ENCODE measurements at regions not wholly inside any gene's neighbourhood (a gene's known extent, or its start where the extent isn't known, plus 50 kb on each side); places are given as distances from the start of the nearest gene placed in this dataset.

- no peak for DNase-seq
These were observed 68.9 kb downstream of the NCR2 start for GRCh38 chr6:41404182-41404845.

- DNase-seq = no peak
These were observed 70.7 kb downstream of the NCR2 start for GRCh38 chr6:41405941-41406727.

- no peak for DNase-seq
These were observed 71.5 kb downstream of the NCR2 start for GRCh38 chr6:41406728-41407489.

GRCh38 chr6:41408576-41408975 is 73.2 kb downstream of the NCR2 start:
- DNase-seq = no peak

- no peak for DNase-seq
These were observed 73.6 kb downstream of the NCR2 start for GRCh38 chr6:41408982-41409381.

GRCh38 chr6:41409489-41409888 is 74.1 kb downstream of the NCR2 start:
- DNase-seq = no peak

GRCh38 chr6:41411961-41412360 is 76.6 kb downstream of the NCR2 start:
- DNase-seq = no peak

GRCh38 chr6:41413250-41413649 is 77.8 kb downstream of the NCR2 start:
- peak; percentile 40 for DNase-seq

- no peak for DNase-seq
These were observed 81.1 kb downstream of the NCR2 start for GRCh38 chr6:41416501-41416837.

GRCh38 chr6:41418741-41419140 is 83.3 kb downstream of the NCR2 start:
- no peak for DNase-seq

- no peak for DNase-seq
These were observed 84.0 kb downstream of the NCR2 start for GRCh38 chr6:41419385-41419784.

- no peak for DNase-seq
These were observed 84.8 kb downstream of the NCR2 start for GRCh38 chr6:41420186-41420585.

GRCh38 chr6:41422161-41422560 is 86.8 kb downstream of the NCR2 start:
- DNase-seq = peak; percentile 76

GRCh38 chr6:41423002-41423401 is 87.6 kb downstream of the NCR2 start:
- no peak for DNase-seq

GRCh38 chr6:41424370-41425058 is 89.1 kb downstream of the NCR2 start:
- DNase-seq = peak; percentile 73

GRCh38 chr6:41425511-41425910 is 90.1 kb downstream of the NCR2 start:
- DNase-seq = no peak

GRCh38 chr6:41426438-41426851 is 91.0 kb downstream of the NCR2 start:
- DNase-seq = no peak

- DNase-seq = no peak
These were observed 91.7 kb downstream of the NCR2 start for GRCh38 chr6:41426888-41427641.

- peak; percentile 34 for DNase-seq
These were observed 92.4 kb downstream of the NCR2 start for GRCh38 chr6:41427642-41428335.

GRCh38 chr6:41428336-41428995 is 93.1 kb downstream of the NCR2 start:
- peak; percentile 39 for DNase-seq

GRCh38 chr6:41428996-41429421 is 93.6 kb downstream of the NCR2 start:
- no peak for DNase-seq
